Ishikawa (cell line): ENCODE measurements at regions not wholly inside any gene's neighbourhood (a gene's known extent, or its start where the extent isn't known, plus 50 kb on each side); places are given as distances from the start of the nearest gene placed in this dataset.

ENCODE experiments used
- CEBPB ChIP-seq: IDR thresholded peaks from 2 replicates; pipeline ENCODE4 v1.6.1; 2012
- EGR1 ChIP-seq: IDR thresholded peaks from 2 replicates; pipeline ENCODE4 v1.6.1; 2012
- EP300 ChIP-seq: IDR thresholded peaks from 2 replicates; pipeline ENCODE4 v1.6.1; 2012; ENCODE audit warnings: borderline replicate concordance
- FOXM1 ChIP-seq: IDR thresholded peaks from 2 replicates; pipeline ENCODE4 v1.6.1; 2012; ENCODE audit warnings: low read depth, borderline replicate concordance
- NFIC ChIP-seq: IDR thresholded peaks from 2 replicates; pipeline ENCODE4 v1.6.1; 2012
- RAD21 ChIP-seq: IDR thresholded peaks from 2 replicates; pipeline ENCODE4 v1.6.1; 2012; ENCODE audit warnings: low read depth
- REST ChIP-seq: IDR thresholded peaks from 2 replicates; pipeline ENCODE4 v1.6.1; 2012; ENCODE audit warnings: low read depth, mild to moderate bottlenecking
- TAF1 ChIP-seq: IDR thresholded peaks from 2 replicates; pipeline ENCODE4 v1.6.1; 2012; ENCODE audit warnings: low read depth, mild to moderate bottlenecking
- TCF12 ChIP-seq: IDR thresholded peaks from 2 replicates; pipeline ENCODE4 v1.6.1; 2012; ENCODE audit warnings: low read depth
- YY1 ChIP-seq: IDR thresholded peaks from 2 replicates; pipeline ENCODE4 v1.6.1; 2012; ENCODE audit warnings: low read depth
- ZBTB7A ChIP-seq: IDR thresholded peaks from 2 replicates; pipeline ENCODE4 v1.6.1; 2012; ENCODE audit warnings: low read depth
- TF ChIP-seq, protein P1 (sequence below): IDR thresholded peaks from 2 replicates; pipeline ENCODE4 v1.6.1; 2012
- TF ChIP-seq, protein P2 (sequence below): IDR thresholded peaks from 2 replicates; pipeline ENCODE4 v1.6.1; 2012

- TF ChIP-seq, protein P1, sequence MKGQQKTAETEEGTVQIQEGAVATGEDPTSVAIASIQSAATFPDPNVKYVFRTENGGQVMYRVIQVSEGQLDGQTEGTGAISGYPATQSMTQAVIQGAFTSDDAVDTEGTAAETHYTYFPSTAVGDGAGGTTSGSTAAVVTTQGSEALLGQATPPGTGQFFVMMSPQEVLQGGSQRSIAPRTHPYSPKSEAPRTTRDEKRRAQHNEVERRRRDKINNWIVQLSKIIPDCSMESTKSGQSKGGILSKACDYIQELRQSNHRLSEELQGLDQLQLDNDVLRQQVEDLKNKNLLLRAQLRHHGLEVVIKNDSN, result no peak
- TF ChIP-seq CEBPB (no peak), EP300 (no peak), EGR1 (no peak), YY1 (no peak), RAD21 (no peak), TAF1 (no peak), NFIC (no peak), REST (no peak), FOXM1 (no peak), ZBTB7A (no peak), TCF12 (no peak)
- TF ChIP-seq, protein P2, sequence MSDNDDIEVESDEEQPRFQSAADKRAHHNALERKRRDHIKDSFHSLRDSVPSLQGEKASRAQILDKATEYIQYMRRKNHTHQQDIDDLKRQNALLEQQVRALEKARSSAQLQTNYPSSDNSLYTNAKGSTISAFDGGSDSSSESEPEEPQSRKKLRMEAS, result no peak
Measured at GRCh38 chr3:56987238-56987895, 73.1 kb upstream of the SPATA12 start.
